ENCODE measurements at regions not wholly inside any gene's neighbourhood (a gene's known extent, or its start where the extent isn't known, plus 50 kb on each side); places are given as distances from the start of the nearest gene placed in this dataset.

GRCh38 chr13:59201841-59202240, 961.9 kb downstream of the DIAPH3 start:
- TF ChIP-seq EZH2phosphoT487 (IDR thresholded peaks at IDR 0.05; ENCODE audit: borderline replicate concordance, low read length) = no peak
- TF ChIP-seq CTCF (IDR thresholded peaks at IDR 0.05; ENCODE audit: low read depth, low read length, poor library complexity, severe bottlenecking) = no peak
- no peaks in the 10 kb centered on the region for H3K9me3 ChIP-seq (ENCODE audit: control insufficient read depth, insufficient read depth, low read length)
- no peaks in the 10 kb centered on the region for H3K27me3 ChIP-seq (ENCODE audit: control insufficient read depth, low read length)
- no peaks in the 10 kb centered on the region for H4K20me1 ChIP-seq (ENCODE audit: control insufficient read depth, insufficient read depth, low read depth, low read length)
- H3K27ac ChIP-seq (ENCODE audit: low read depth, low read length) = no peak overlapping the region
- no peaks in the 10 kb centered on the region for H3F3A ChIP-seq (ENCODE audit: control insufficient read depth, insufficient read depth)
- no peaks in the 10 kb centered on the region for H3K4me1 ChIP-seq (ENCODE audit: control insufficient read depth, low read length)
- no peak overlapping the region for H3K4me2 ChIP-seq (ENCODE audit: low read length)
- H3K36me3 ChIP-seq (ENCODE audit: control insufficient read depth, low read length) = no peaks in the 10 kb centered on the region
- H3K79me2 ChIP-seq (ENCODE audit: control insufficient read depth, low read length) = no peaks in the 10 kb centered on the region
- no peak overlapping the region for H3K4me3 ChIP-seq (ENCODE audit: low read length)
- H3K9me2 ChIP-seq (replicated peaks; ENCODE audit: control insufficient read depth, low read length) = no peaks in the 10 kb centered on the region; the same call in 1 of the 2 replicates

- H3K9me2 ChIP-seq (replicated peaks; ENCODE audit: control insufficient read depth, low read length) = no peaks in the 10 kb centered on the region; the same call in 1 of the 2 replicates
- H3K4me2 ChIP-seq (ENCODE audit: low read length) = no peak overlapping the region
- H4K20me1 ChIP-seq (ENCODE audit: control insufficient read depth, insufficient read depth, low read depth, low read length) = no peaks in the 10 kb centered on the region
- no peaks in the 10 kb centered on the region for H3K79me2 ChIP-seq (ENCODE audit: control insufficient read depth, low read length)
- H3K36me3 ChIP-seq (ENCODE audit: control insufficient read depth, low read length) = no peaks in the 10 kb centered on the region
- H3K9me3 ChIP-seq (ENCODE audit: control insufficient read depth, insufficient read depth, low read length) = no peaks in the 10 kb centered on the region
- no peaks in the 10 kb centered on the region for H3F3A ChIP-seq (ENCODE audit: control insufficient read depth, insufficient read depth)
- H3K27me3 ChIP-seq (ENCODE audit: control insufficient read depth, low read length) = no peaks in the 10 kb centered on the region
- no peaks in the 10 kb centered on the region for H3K4me1 ChIP-seq (ENCODE audit: control insufficient read depth, low read length)
- no peak overlapping the region for H3K4me3 ChIP-seq (ENCODE audit: low read length)
- TF ChIP-seq CTCF (IDR thresholded peaks at IDR 0.05; ENCODE audit: low read depth, low read length, poor library complexity, severe bottlenecking) (no peak), EZH2phosphoT487 (IDR thresholded peaks at IDR 0.05; ENCODE audit: borderline replicate concordance, low read length) (no peak)
- no peak overlapping the region for H3K27ac ChIP-seq (ENCODE audit: low read depth, low read length)
Measured at GRCh38 chr13:59203855-59204254, 959.9 kb downstream of the DIAPH3 start.

GRCh38 chr13:59205501-59205900, 958.2 kb downstream of the DIAPH3 start:
- no peak overlapping the region for H3K4me2 ChIP-seq (ENCODE audit: low read length)

More at GRCh38 chr13:59205501-59205900, 958.2 kb downstream of the DIAPH3 start:
- Histone ChIP-seq H3K79me2 (ENCODE audit: control insufficient read depth, low read length) (no peaks in the 10 kb centered on the region), H3K4me1 (ENCODE audit: control insufficient read depth, low read length) (no peaks in the 10 kb centered on the region), H3F3A (ENCODE audit: control insufficient read depth, insufficient read depth) (no peaks in the 10 kb centered on the region), H3K27ac (ENCODE audit: low read depth, low read length) (no peak overlapping the region), H4K20me1 (ENCODE audit: control insufficient read depth, insufficient read depth, low read depth, low read length) (no peaks in the 10 kb centered on the region), H3K27me3 (ENCODE audit: control insufficient read depth, low read length) (no peaks in the 10 kb centered on the region), H3K9me2 (replicated peaks; ENCODE audit: control insufficient read depth, low read length) (no peaks in the 10 kb centered on the region), H3K4me3 (ENCODE audit: low read length) (no peak overlapping the region), H3K36me3 (ENCODE audit: control insufficient read depth, low read length) (no peaks in the 10 kb centered on the region), H3K9me3 (ENCODE audit: control insufficient read depth, insufficient read depth, low read length) (no peaks in the 10 kb centered on the region)
- TF ChIP-seq CTCF (IDR thresholded peaks at IDR 0.05; ENCODE audit: low read depth, low read length, poor library complexity, severe bottlenecking) = no peak
- no peak for TF ChIP-seq EZH2phosphoT487 (IDR thresholded peaks at IDR 0.05; ENCODE audit: borderline replicate concordance, low read length)

Measured in DOHH2 (cell line).